Small intestine (tissue), 7 donors: ENCODE measurements at regions not wholly inside any gene's neighbourhood (a gene's known extent, or its start where the extent isn't known, plus 50 kb on each side); places are given as distances from the start of the nearest gene placed in this dataset.

Experiments
- DNase-seq, 2 donors: peaks; one replicate each; pipeline versions ENCODE4 v3.0.0 to v3.0.0-alpha.2; 2013
- FAIRE-seq: peaks from 2 replicates; lab custom pipeline; 2012; peaks lifted over from hg19 to GRCh38; lab: Jason Lieb, UNC
- H3K27ac ChIP-seq, 3 donors: one replicate each; pipeline ENCODE4 v1.5.1; 2013; ENCODE audit warnings: low read length in 2 of 3, mild to moderate bottlenecking in 2 of 3, control low read depth in 1 of 3, inconsistent platforms in 1 of 3, low read depth in 1 of 3, moderate library complexity in 1 of 3
- H3K27me3 ChIP-seq, 3 donors: one replicate each; pipeline ENCODE4 v1.6.1; 2013; ENCODE audit warnings: low read length in 3 of 3, inconsistent platforms in 1 of 3; ENCODE audit not compliant: control insufficient read depth in 3 of 3, insufficient read depth in 3 of 3
- H3K36me3 ChIP-seq, 3 donors: one replicate each; pipeline ENCODE4 v1.6.1; 2013; ENCODE audit warnings: low read length in 3 of 3, inconsistent platforms in 1 of 3, low read depth in 1 of 3, mild to moderate bottlenecking in 1 of 3, moderate library complexity in 1 of 3; ENCODE audit not compliant: control insufficient read depth in 3 of 3, insufficient read depth in 2 of 3
- H3K4me1 ChIP-seq, 3 donors: one replicate each; pipeline ENCODE4 v1.6.1; 2013; ENCODE audit warnings: low read length in 2 of 3, inconsistent platforms in 1 of 3, low read depth in 1 of 3, mild to moderate bottlenecking in 1 of 3, moderate library complexity in 1 of 3; ENCODE audit not compliant: control insufficient read depth in 3 of 3, insufficient read depth in 2 of 3
- H3K4me3 ChIP-seq, 3 donors: one replicate each; pipeline ENCODE4 v1.5.1; 2013; ENCODE audit warnings: low read length in 3 of 3, control low read depth in 1 of 3, inconsistent platforms in 1 of 3, low read depth in 1 of 3, mild to moderate bottlenecking in 1 of 3, moderate library complexity in 1 of 3
- H3K9me3 ChIP-seq, 2 donors: one replicate each; pipeline ENCODE4 v1.6.1; 2013; ENCODE audit warnings: low read depth in 1 of 2, low read length in 1 of 2; ENCODE audit not compliant: control insufficient read depth in 2 of 2, insufficient read depth in 1 of 2
- WGBS, 3 donors: extraction: QIAGEN DNeasy Blood & Tissue Kit; methylation state at CpG; one replicate each; pipeline ENCODE4 v1.1.7; 2013; 5-methylcytosine and 5-hydroxymethylcytosine counted together
- donor health status: healthy with polysubstance abuse.
- donor health status: control.
- donor health status: control.
- donor health status: Bipolar disorder and iron deficiency.
- donor health status: healthy.

DNA sequence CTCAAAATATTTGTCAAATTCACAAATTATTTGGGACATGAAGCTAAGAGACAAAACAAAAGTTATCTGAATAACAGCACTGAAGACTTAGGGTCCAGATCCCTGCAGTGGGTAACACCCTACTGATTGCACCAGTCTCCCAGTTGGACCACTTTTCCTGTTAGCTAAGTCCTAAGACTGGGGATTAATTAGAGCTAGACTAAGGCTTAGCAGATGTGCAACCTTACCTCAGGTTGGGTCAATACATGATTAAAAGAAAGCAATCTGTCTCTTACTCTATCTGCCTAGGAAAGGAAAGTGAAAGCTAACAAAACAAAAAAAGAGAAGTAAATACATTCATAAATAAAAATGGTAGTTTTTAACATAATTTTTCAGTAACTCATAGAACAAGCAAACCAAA, 737.2 kb upstream of the CHRM3 start:
- Histone ChIP-seq H3K4me3 (no peak overlapping the region), H3K36me3 (no peaks in the 10 kb centered on the region), H3K27me3 (no peaks in the 10 kb centered on the region), H3K4me1 (no peaks in the 10 kb centered on the region), H3K9me3 (no peaks in the 10 kb centered on the region), H3K27ac (no peak overlapping the region)
- no peak for DNase-seq
- no peak for FAIRE-seq

DNA sequence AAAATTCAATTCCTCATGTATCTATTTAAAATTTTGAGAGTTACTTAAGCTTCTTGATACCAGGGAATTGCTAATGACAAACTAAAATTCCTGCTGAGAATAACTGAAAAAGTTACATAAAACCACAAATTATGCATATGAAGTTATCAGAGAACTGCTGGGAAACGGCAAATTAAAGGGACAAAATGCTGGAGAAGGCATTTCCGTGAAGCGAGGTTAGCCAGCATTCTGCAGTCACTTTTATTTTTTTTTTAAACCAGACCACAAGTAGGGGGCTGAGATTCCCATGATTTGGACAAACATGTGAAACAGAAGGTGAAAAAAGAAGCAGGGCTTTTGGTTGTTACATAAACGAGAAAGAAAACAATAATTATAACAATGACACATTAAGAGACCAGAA, 737.6 kb upstream of the CHRM3 start:
- no peak overlapping the region for H3K27ac ChIP-seq
- FAIRE-seq (no peak), DNase-seq (no peak)
- H3K36me3 ChIP-seq = no peaks in the 10 kb centered on the region
- no peaks in the 10 kb centered on the region for H3K27me3 ChIP-seq
- H3K9me3 ChIP-seq = no peaks in the 10 kb centered on the region
- no peaks in the 10 kb centered on the region for H3K4me1 ChIP-seq
- H3K4me3 ChIP-seq = no peak overlapping the region
- WGBS, 3 donors = 66 to 81% (median 80%) methylated on average over 4 of the region's 4 CpGs

DNA sequence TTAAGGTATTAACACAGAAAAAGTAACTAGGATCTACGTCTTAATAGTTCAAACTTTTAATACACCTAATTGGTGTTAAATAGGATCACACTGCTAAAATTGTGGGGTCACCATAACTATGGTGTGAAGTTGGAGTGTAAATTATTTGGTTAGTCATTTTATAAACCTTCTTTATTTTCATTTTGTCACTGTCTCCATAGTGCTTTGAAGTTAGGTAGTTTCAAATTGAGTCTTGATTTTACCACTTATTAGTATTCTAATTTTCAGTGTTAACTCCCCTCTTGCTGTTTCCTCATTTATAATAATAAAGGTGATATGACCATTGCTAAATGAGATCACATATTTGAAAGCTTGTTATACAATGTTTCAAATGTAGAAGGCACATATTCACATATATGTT, 738.1 kb upstream of the CHRM3 start:
- H3K9me3 ChIP-seq = no peaks in the 10 kb centered on the region
- no peaks in the 10 kb centered on the region for H3K4me1 ChIP-seq
- no peak overlapping the region for H3K4me3 ChIP-seq
- FAIRE-seq = no peak
- no peaks in the 10 kb centered on the region for H3K27me3 ChIP-seq
- no peaks in the 10 kb centered on the region for H3K36me3 ChIP-seq
- WGBS, 3 donors = 78 to 100% (median 83%) methylated on average over 1 of the region's 1 CpG
- H3K27ac ChIP-seq = no peak overlapping the region
- no peak for DNase-seq

DNA sequence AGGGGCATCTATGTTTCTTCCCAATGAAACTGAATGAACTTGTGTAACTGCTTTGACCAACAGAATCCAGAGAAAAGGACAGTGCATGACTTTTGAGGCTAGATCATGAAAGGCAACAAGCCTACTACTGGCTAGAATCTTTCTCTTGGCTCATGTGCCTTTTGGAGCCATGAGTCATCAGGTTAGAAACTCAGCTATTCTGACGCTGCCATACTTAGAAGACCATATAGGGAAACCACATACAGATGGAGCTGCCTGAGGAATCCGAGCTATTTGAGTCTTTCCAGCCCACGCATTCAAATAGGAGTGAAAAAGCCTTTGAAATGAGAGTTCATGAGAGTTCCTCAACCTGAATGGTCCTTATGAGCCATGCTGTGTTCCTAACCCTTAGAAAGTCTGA, 738.5 kb upstream of the CHRM3 start:
- Histone ChIP-seq H3K27me3 (no peaks in the 10 kb centered on the region), H3K27ac (no peak overlapping the region), H3K4me3 (no peak overlapping the region), H3K36me3 (no peaks in the 10 kb centered on the region), H3K4me1 (no peaks in the 10 kb centered on the region), H3K9me3 (no peaks in the 10 kb centered on the region)
- 53 to 72% (median 57%) methylated on average over 3 of the region's 3 CpGs for WGBS, 3 donors
- FAIRE-seq (no peak), DNase-seq (no peak)

DNA sequence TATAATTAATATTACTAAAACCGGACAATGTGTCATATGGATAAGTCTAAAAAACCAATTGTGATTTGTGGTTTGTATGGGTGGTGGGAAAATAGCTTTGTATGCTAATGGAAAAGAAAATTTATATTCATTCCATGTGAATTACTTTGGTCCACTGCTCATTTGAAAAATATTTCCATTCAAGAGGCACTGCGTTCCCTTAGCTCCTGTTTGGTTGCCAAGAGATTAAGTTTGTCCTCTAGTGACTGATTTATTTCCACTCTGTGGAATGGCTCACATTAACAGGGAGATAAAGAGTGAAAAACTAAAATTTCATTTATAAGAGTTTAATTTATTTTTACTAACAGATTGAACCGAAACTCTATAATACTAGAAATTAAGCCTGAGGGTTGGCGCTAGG, 744.1 kb upstream of the CHRM3 start:
- Histone ChIP-seq H3K4me1 (no peaks in the 10 kb centered on the region), H3K9me3 (no peaks in the 10 kb centered on the region), H3K27me3 (no peaks in the 10 kb centered on the region), H3K27ac (no peak overlapping the region), H3K36me3 (no peaks in the 10 kb centered on the region), H3K4me3 (no peak overlapping the region)
- FAIRE-seq = no peak
- DNase-seq = no peak
- 82 to 87% (median 84%) methylated on average over 4 of the region's 4 CpGs for WGBS, 3 donors

DNA sequence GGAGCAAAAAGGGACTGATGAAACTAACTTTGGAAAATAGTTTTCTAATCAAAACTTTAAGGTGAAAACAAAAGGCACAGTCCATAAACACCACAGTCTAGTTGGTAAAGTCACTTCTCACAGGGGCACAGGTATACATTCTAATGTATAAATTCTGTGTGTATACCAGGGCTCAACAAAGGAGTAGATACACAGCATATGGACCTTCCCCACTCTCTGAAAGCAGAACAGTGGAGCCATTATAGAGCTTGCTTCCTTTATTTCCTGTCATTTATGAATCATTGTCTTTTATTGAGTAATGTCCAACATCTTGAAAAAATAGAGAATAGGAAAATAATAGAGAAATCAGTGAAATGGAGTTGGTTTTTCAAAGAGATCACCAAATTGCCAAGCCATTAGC, 746.5 kb upstream of the CHRM3 start:
- FAIRE-seq = no peak
- no peak overlapping the region for H3K4me3 ChIP-seq
- no peak for DNase-seq
- no peaks in the 10 kb centered on the region for H3K36me3 ChIP-seq
- H3K4me1 ChIP-seq = no peaks in the 10 kb centered on the region
- H3K9me3 ChIP-seq = no peaks in the 10 kb centered on the region
- H3K27me3 ChIP-seq = no peaks in the 10 kb centered on the region
- H3K27ac ChIP-seq = no peak overlapping the region

DNA sequence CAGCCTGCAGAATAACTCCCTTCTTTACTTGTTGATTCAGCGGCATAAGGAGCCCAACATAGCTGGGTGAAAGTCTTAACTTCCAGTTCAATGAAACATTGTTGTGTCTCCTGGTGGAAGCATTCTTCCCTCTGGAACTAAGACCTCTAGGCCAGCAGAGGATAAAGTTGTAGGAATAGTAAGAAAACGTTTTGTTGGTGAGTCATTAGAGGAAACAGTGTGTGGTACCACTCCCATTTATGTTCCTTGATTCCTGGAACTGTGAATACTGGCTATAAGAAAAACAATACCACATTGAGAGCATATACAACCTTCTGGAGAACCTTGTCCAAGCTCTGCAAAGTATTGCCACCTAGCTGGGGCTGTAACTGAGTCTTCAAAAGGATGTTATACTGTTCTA, 737.4 kb upstream of the ZP4 start:
- Histone ChIP-seq H3K4me1 (no peaks in the 10 kb centered on the region), H3K36me3 (no peaks in the 10 kb centered on the region), H3K9me3 (peaks cover 0 to 3% of the 10 kb centered on the region in 2 donors), H3K4me3 (no peak overlapping the region), H3K27ac (no peak overlapping the region), H3K27me3 (no peaks in the 10 kb centered on the region)
- FAIRE-seq (no peak), DNase-seq (no peak)
- 47 to 55% (median 53%) methylated on average over 2 of the region's 2 CpGs for WGBS, 3 donors

DNA sequence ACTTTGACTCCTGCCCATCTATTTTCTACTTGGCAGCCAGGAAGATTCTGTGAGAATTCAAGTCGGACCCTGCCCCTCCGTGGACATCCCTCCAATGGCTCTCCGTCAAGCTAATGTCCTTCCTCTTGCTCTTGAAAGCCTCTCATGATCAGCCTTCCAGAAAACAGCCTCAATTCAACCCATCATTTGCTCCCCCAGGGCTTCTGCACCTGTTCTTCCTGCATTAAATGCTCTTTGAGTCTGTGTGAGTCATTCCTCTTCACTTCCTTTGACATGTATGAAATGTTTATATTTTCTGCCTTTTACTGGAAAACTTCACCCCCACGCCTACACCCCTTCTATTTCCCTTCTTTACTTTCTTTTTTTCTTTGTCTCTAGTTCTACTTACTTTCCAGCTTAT, 734.1 kb upstream of the ZP4 start:
- no peak overlapping the region for H3K4me3 ChIP-seq
- no peaks in the 10 kb centered on the region for H3K36me3 ChIP-seq
- no peaks in the 10 kb centered on the region for H3K27me3 ChIP-seq
- H3K9me3 ChIP-seq = peaks cover 0 to 3% of the 10 kb centered on the region in 2 donors
- FAIRE-seq = no peak
- DNase-seq = no peak
- no peak overlapping the region for H3K27ac ChIP-seq
- no peaks in the 10 kb centered on the region for H3K4me1 ChIP-seq
- WGBS, 3 donors = 45 to 65% (median 61%) methylated on average over 4 of the region's 4 CpGs

DNA sequence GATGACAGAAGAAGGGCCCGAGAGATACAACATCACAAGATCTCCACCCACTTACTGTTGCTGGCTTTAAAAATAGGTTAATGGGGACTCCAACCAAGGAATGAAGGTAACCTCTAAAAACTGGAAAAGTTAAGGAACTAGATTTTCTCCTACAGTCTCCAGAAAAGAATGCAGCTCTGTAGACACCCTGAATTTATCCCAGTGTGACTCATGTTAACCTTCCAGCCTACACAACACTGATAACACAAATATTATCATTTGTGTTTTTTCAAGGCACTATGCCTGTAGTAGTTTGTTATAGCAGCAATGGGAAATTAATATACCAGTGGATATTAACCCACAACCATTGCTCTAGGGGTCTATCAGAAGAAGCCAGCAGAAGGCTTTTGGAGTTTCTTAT, 730.7 kb upstream of the ZP4 start:
- no peak overlapping the region for H3K27ac ChIP-seq
- DNase-seq (no peak), FAIRE-seq (no peak)
- 80 to 84% (median 82%) methylated on average over 1 of the region's 1 CpG for WGBS, 3 donors
- H3K9me3 ChIP-seq = no peaks in the 10 kb centered on the region
- no peaks in the 10 kb centered on the region for H3K36me3 ChIP-seq
- H3K4me1 ChIP-seq = no peaks in the 10 kb centered on the region
- no peak overlapping the region for H3K4me3 ChIP-seq
- no peaks in the 10 kb centered on the region for H3K27me3 ChIP-seq
